ENCODE measurements at regions not wholly inside any gene's neighbourhood (a gene's known extent, or its start where the extent isn't known, plus 50 kb on each side); places are given as distances from the start of the nearest gene placed in this dataset.

- TF ChIP-seq CTCF (IDR thresholded peaks at IDR 0.05), result no peak
- no peak for TF ChIP-seq POLR2A (IDR thresholded peaks at IDR 0.05)
These were observed 570.4 kb upstream of the GALNTL6 start for GRCh38 chr4:171242831-171243230.

Measured in testis (tissue), 2 donors.